ENCODE measurements at regions not wholly inside any gene's neighbourhood (a gene's known extent, or its start where the extent isn't known, plus 50 kb on each side); places are given as distances from the start of the nearest gene placed in this dataset.

GRCh38 chr7:81195033-81195432 lies 276.2 kb upstream of the SEMA3C start:
- no peak for TF ChIP-seq CTCF (IDR thresholded peaks at IDR 0.05)
- no peak for TF ChIP-seq POLR2A (IDR thresholded peaks at IDR 0.05)
